Epithelial cell of esophagus (primary cell): ENCODE measurements at regions not wholly inside any gene's neighbourhood (a gene's known extent, or its start where the extent isn't known, plus 50 kb on each side); places are given as distances from the start of the nearest gene placed in this dataset.

ENCODE experiments used
- DNase-seq: peaks from one replicate; pipeline ENCODE4 v3.0.0; 2010; ENCODE audit warnings: low read depth
- H3K4me3 ChIP-seq: 2 replicates; pipeline ENCODE4 v1.5.1; 2011; ENCODE audit warnings: mild to moderate bottlenecking, low read length, control low read depth
- CTCF ChIP-seq: IDR thresholded peaks from 2 replicates; pipeline ENCODE4 v1.5.1; 2011; ENCODE audit warnings: low read depth, mild to moderate bottlenecking, low read length, control low read depth, inconsistent platforms; ENCODE audit not compliant: insufficient read depth; ENCODE audit errors: missing control alignments

GRCh38 chr5:24381861-24382489, 262.8 kb downstream of the CDH10 start:
- no peak for TF ChIP-seq CTCF
- peak; percentile 2 for DNase-seq
- no peak overlapping the region for H3K4me3 ChIP-seq

GRCh38 chr5:24385070-24385469, 259.7 kb downstream of the CDH10 start:
- no peak for DNase-seq
- no peak for TF ChIP-seq CTCF
- no peak overlapping the region for H3K4me3 ChIP-seq

GRCh38 chr5:24385617-24386016, 259.2 kb downstream of the CDH10 start:
- DNase-seq = no peak
- no peak overlapping the region for H3K4me3 ChIP-seq
- no peak for TF ChIP-seq CTCF

GRCh38 chr5:24388448-24388847, 256.3 kb downstream of the CDH10 start:
- no peak for DNase-seq
- H3K4me3 ChIP-seq = no peak overlapping the region
- no peak for TF ChIP-seq CTCF

- H3K4me3 ChIP-seq = no peak overlapping the region
- no peak for TF ChIP-seq CTCF
- DNase-seq = no peak
Measured at GRCh38 chr5:24389968-24390367, 254.8 kb downstream of the CDH10 start.

GRCh38 chr5:24391816-24392215, 253.0 kb downstream of the CDH10 start:
- no peak for DNase-seq
- TF ChIP-seq CTCF = no peak
- H3K4me3 ChIP-seq = no peak overlapping the region

GRCh38 chr5:24397601-24398000, 247.2 kb downstream of the CDH10 start:
- TF ChIP-seq CTCF = no peak
- DNase-seq = no peak
- H3K4me3 ChIP-seq = no peak overlapping the region
